ENCODE measurements at regions not wholly inside any gene's neighbourhood (a gene's known extent, or its start where the extent isn't known, plus 50 kb on each side); places are given as distances from the start of the nearest gene placed in this dataset.

GRCh38 chr18:6613581-6613980 lies 115.9 kb upstream of the ARHGAP28 start:
- in situ Hi-C loops (cut with HindIII; ENCODE audit: extremely low pct_ligation_motif_present, low pct_unique_long_range_greater_than_20kb) (no loop called here), intact Hi-C loops (cut with micrococcal nuclease; ENCODE audit: unreplicated experiment) (no loop called here)
- H3K27me3 ChIP-seq (ENCODE audit: control insufficient read depth in 1 of 2, insufficient read depth in 2 of 2, low read length in 2 of 2), result peaks cover 0 to 5% of the 10 kb centered on the region in 2 experiments; a peak in 2 of 5 replicates
- no TSS peak for BruUV-seq (replicated peaks)
- FAIRE-seq (no peak), DNase-seq (ENCODE audit: low spot score) (no peak), ATAC-seq (no peak)
- no peak overlapping the region for H3K4me3 ChIP-seq (replicated peaks in 1 of 3; ENCODE audit: insufficient read depth in 1 of 3, low read depth in 2 of 3, low read length in 3 of 3)
- H2AFZ ChIP-seq (ENCODE audit: low read length), result no peak overlapping the region
- H3K27ac ChIP-seq (ENCODE audit: extremely low read length, insufficient read depth, low read length), result no peak overlapping the region
- H3K79me2 ChIP-seq (ENCODE audit: insufficient read depth, low read length), result no peaks in the 10 kb centered on the region
- H3K9me3 ChIP-seq (ENCODE audit: low read length), result no peaks in the 10 kb centered on the region
- 0% methylated on average over 1 of the region's 1 CpG for WGBS (ENCODE audit: low lambda C conversion rate)
- H3K4me1 ChIP-seq (ENCODE audit: insufficient read depth, low read length), result no peaks in the 10 kb centered on the region
- no peaks in the 10 kb centered on the region for H4K20me1 ChIP-seq (ENCODE audit: insufficient read depth, low read length)
- no peak overlapping the region for H3K9ac ChIP-seq (ENCODE audit: insufficient read depth, low read depth, low read length)
- CTCF ChIA-PET (ENCODE audit: low intra/inter-chr PET ratio, low total read pairs), result no interaction called here
- no peak overlapping the region for H3K4me2 ChIP-seq (ENCODE audit: low read depth, low read length)
- no peaks in the 10 kb centered on the region for H3K36me3 ChIP-seq (replicated peaks in 1 of 2; ENCODE audit: control insufficient read depth in 1 of 2, insufficient read depth in 2 of 2, low read length in 2 of 2)
- POLR2A ChIA-PET, result no interaction called here
- TF ChIP-seq ZNF414 (CRISPR knock-in tag; IDR thresholded peaks at IDR 0.05) (no peak), ATF7 (IDR thresholded peaks at IDR 0.05) (peak; percentile 43), ATF7 (CRISPR knock-in tag; IDR thresholded peaks at IDR 0.05) (no peak)

- Histone ChIP-seq H3K9ac (ENCODE audit: insufficient read depth, low read depth, low read length) (no peak overlapping the region), H3K9me3 (ENCODE audit: low read length) (no peaks in the 10 kb centered on the region), H3K79me2 (ENCODE audit: insufficient read depth, low read length) (no peaks in the 10 kb centered on the region), H3K27ac (ENCODE audit: extremely low read length, insufficient read depth, low read length) (no peak overlapping the region), H2AFZ (ENCODE audit: low read length) (no peak overlapping the region), H3K4me1 (ENCODE audit: insufficient read depth, low read length) (no peaks in the 10 kb centered on the region), H4K20me1 (ENCODE audit: insufficient read depth, low read length) (no peaks in the 10 kb centered on the region), H3K27me3 (ENCODE audit: control insufficient read depth in 1 of 2, insufficient read depth in 2 of 2, low read length in 2 of 2) (peaks cover 0 to 5% of the 10 kb centered on the region in 2 experiments; a peak in 2 of 5 replicates), H3K36me3 (replicated peaks in 1 of 2; ENCODE audit: control insufficient read depth in 1 of 2, insufficient read depth in 2 of 2, low read length in 2 of 2) (no peaks in the 10 kb centered on the region), H3K4me2 (ENCODE audit: low read depth, low read length) (no peak overlapping the region), H3K4me3 (replicated peaks in 1 of 3; ENCODE audit: insufficient read depth in 1 of 3, low read depth in 2 of 3, low read length in 3 of 3) (no peak overlapping the region)
- in situ Hi-C loops (cut with HindIII; ENCODE audit: extremely low pct_ligation_motif_present, low pct_unique_long_range_greater_than_20kb), result no loop called here
- 3% methylated on average over 4 of the region's 4 CpGs for WGBS (ENCODE audit: low lambda C conversion rate)
- ChIA-PET CTCF (ENCODE audit: low intra/inter-chr PET ratio, low total read pairs) (no interaction called here), POLR2A (no interaction called here)
- intact Hi-C loops (cut with micrococcal nuclease; ENCODE audit: unreplicated experiment), result no loop called here
- ATAC-seq (no peak), FAIRE-seq (no peak), DNase-seq (ENCODE audit: low spot score) (no peak)
- BruUV-seq (replicated peaks), result no TSS peak
- TF ChIP-seq KMT2B (CRISPR knock-in tag; IDR thresholded peaks at IDR 0.05), result no peak
- no peak for TF ChIP-seq POLR2A (IDR thresholded peaks at IDR 0.05; ENCODE audit: insufficient read depth in 1 of 2, low read depth in 2 of 2, low read length in 2 of 2)
- no peak for TF ChIP-seq NR1H2 (CRISPR knock-in tag; IDR thresholded peaks at IDR 0.05; ENCODE audit: borderline replicate concordance, low read depth)
- TF ChIP-seq KMT2A (CRISPR knock-in tag; IDR thresholded peaks at IDR 0.05), result no peak
- no peak for TF ChIP-seq EHMT2 (IDR thresholded peaks at IDR 0.05; ENCODE audit: borderline replicate concordance, low read depth, low read length)
- no peak for TF ChIP-seq BRD4 (CRISPR knock-in tag; IDR thresholded peaks at IDR 0.05)
Observed at GRCh38 chr18:6614952-6615351, 114.6 kb upstream of the ARHGAP28 start.
